ENCODE measurements at regions not wholly inside any gene's neighbourhood (a gene's known extent, or its start where the extent isn't known, plus 50 kb on each side); places are given as distances from the start of the nearest gene placed in this dataset.

DNA sequence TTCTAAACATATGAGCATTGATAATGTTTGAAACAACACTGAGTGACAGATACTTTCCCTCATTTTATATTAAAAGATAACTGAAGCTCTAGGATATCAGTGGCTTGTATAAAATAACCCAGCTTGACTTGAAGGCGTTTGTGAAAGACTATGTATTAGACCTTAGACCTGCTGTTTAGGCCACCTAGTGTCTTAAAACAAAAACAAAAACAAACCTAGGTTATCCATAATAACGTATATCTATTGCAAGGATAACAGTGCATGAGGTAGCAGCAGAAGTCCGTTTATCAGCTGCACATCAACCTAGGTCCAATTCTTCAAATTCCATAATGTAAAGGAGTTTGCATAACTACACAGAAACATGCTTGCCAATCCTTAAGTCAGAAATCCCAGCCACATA, 79.5 kb upstream of the MAP2 start:
- Histone ChIP-seq H3K4me1 (no peaks in the 10 kb centered on the region), H3K36me3 (no peaks in the 10 kb centered on the region), H3K27me3 (no peaks in the 10 kb centered on the region), H3K27ac (no peak overlapping the region), H3K9me3 (no peaks in the 10 kb centered on the region), H3K4me3 (no peak overlapping the region)
- ATAC-seq (no peak), DNase-seq (no peak)
- TF ChIP-seq CTCF (IDR thresholded peaks at IDR 0.05), result no peak
- intact Hi-C loops (cut with DNase I), result no loop called here

DNA sequence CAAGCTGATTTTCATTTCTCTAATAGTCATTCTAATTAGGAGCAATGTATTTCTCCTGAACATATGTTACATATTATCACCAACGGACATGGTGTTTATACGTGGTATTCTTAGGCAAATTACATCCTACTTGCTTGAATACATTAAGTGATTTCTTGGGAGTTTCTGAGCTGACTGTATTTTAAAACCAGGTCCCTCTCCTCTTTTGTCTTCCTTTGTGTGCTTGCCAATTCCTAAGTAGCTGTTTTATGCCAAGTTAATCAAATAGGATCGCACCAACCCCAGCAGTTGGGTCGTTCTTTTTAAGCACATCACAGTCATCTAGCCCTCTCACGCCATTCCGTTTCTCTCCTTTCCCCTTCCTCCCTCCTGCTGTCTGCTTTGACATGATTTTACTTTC, 75.4 kb upstream of the MAP2 start:
- TF ChIP-seq CTCF (IDR thresholded peaks at IDR 0.05), result no peak
- ATAC-seq (no peak), DNase-seq (no peak)
- no peaks in the 10 kb centered on the region for H3K4me1 ChIP-seq
- H3K27me3 ChIP-seq, result no peaks in the 10 kb centered on the region
- intact Hi-C loops (cut with DNase I), result no loop called here
- H3K4me3 ChIP-seq, result no peak overlapping the region
- no peaks in the 10 kb centered on the region for H3K36me3 ChIP-seq
- no peaks in the 10 kb centered on the region for H3K9me3 ChIP-seq
- no peak overlapping the region for H3K27ac ChIP-seq

DNA sequence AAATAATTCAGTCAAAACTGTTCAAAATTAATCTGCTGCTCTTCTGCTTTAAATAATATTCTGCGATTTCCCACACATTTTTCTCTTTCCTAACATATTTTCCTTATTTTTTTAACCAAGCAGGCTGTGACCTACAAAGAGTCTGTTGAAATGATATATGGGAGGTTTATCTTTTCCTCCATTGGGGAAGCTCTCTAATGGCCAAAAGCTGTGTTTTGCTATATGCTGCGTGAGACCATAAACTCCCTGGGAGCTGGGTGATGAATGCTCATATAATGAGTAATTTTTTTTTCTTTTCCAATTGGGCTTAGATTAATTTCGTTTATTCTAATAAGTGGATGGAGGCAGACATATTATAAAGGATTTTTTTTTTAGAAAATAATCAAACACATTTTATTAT, 72.2 kb upstream of the MAP2 start:
- TF ChIP-seq CTCF (IDR thresholded peaks at IDR 0.05), result no peak
- no peaks in the 10 kb centered on the region for H3K4me1 ChIP-seq
- ATAC-seq (no peak), DNase-seq (no peak)
- no peak overlapping the region for H3K27ac ChIP-seq
- H3K9me3 ChIP-seq, result no peaks in the 10 kb centered on the region
- intact Hi-C loops (cut with DNase I), result no loop called here
- no peaks in the 10 kb centered on the region for H3K36me3 ChIP-seq
- no peaks in the 10 kb centered on the region for H3K27me3 ChIP-seq
- H3K4me3 ChIP-seq, result no peak overlapping the region

- ATAC-seq (no peak), DNase-seq (no peak)
- no peak overlapping the region for H3K27ac ChIP-seq
- no peak overlapping the region for H3K4me3 ChIP-seq
- intact Hi-C loops (cut with DNase I), result no loop called here
- TF ChIP-seq CTCF (IDR thresholded peaks at IDR 0.05), result no peak
- H3K9me3 ChIP-seq, result no peaks in the 10 kb centered on the region
- H3K27me3 ChIP-seq, result no peaks in the 10 kb centered on the region
- no peaks in the 10 kb centered on the region for H3K36me3 ChIP-seq
- no peaks in the 10 kb centered on the region for H3K4me1 ChIP-seq
Measured at GRCh38 chr2:209358992-209359391, 64.9 kb upstream of the MAP2 start.

DNA sequence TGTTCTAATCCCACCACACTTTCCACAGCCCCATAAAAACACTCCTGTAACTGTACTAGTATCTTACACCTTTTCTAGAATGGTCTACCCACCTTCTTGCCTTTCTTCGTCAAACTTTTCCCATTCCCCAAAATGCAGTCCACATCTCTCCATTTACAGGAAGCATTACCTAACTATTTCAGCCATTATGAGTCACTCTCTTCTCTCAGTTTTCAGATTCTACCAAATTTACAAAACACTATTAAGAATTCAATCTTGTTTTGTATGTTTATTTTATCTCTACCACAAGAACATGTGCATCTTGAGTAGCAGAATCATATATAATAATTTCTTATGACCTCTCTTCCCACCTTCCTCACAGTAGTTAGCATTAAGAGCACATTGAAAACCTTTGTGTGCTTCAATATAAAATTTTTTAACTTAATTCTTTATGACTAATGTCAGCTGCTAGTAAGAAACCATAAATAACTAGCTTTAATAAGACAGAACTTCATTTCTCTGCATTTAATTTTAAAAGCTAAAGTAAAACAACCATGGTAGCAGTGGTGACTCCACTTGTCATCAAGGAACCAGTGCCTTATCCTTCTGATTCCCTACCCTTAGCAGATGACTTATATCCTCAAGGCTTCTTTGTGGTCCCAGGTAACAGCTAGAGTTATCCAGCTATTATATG, 56.6 kb upstream of the MAP2 start:
- peaks cover 0 to 4% of the 10 kb centered on the region in 2 donors for H3K9me3 ChIP-seq
- no peak overlapping the region for H3K27ac ChIP-seq
- no peak overlapping the region for H3K4me3 ChIP-seq
- TF ChIP-seq CTCF (IDR thresholded peaks at IDR 0.05), result no peak
- H3K4me1 ChIP-seq, result peaks cover 0 to 7% of the 10 kb centered on the region in 2 donors
- intact Hi-C loops (cut with DNase I), result no loop called here
- H3K27me3 ChIP-seq, result no peaks in the 10 kb centered on the region
- H3K36me3 ChIP-seq, result no peaks in the 10 kb centered on the region
- no peak for ATAC-seq
- DNase-seq, result no peak
